Lower leg skin (tissue), 3 donors: ENCODE measurements at regions not wholly inside any gene's neighbourhood (a gene's known extent, or its start where the extent isn't known, plus 50 kb on each side); places are given as distances from the start of the nearest gene placed in this dataset.

Experiments used
- POLR2A ChIP-seq, 2 donors: fragments of 450-650 bp; IDR thresholded peaks; one replicate each; pipeline ENCODE4 v1.6.1; 2016 to 2017; ENCODE audit warnings: antibody characterized with exemption in 2 of 2, mild to moderate bottlenecking in 1 of 2, moderate library complexity in 1 of 2
- TF ChIP-seq, protein P1 (sequence below), 3 donors: fragments of 450-650 bp; IDR thresholded peaks; one replicate each; pipeline ENCODE4 v1.5.1; 2016; ENCODE audit warnings: antibody characterized with exemption in 3 of 3, mild to moderate bottlenecking in 3 of 3, moderate library complexity in 2 of 3

DNA sequence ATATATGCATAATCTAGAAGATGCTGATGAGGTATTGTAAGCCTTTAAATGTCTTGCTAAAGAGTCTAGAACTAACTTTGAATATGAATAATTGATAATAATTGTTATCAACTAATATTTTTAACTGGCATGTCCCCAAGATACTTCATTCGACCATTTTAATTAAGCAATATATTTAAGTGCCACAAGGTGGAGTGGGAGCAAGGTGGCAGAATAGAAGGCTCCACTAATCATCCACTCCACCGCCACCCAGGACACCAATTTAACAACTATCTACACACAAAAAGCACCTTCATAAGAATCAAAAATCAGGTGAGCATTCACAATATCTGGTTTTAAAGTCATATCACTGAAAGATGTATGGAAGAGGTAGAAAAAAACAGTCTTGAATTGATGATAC, 409.6 kb downstream of the SEC23A start:
- TF ChIP-seq, protein P1, sequence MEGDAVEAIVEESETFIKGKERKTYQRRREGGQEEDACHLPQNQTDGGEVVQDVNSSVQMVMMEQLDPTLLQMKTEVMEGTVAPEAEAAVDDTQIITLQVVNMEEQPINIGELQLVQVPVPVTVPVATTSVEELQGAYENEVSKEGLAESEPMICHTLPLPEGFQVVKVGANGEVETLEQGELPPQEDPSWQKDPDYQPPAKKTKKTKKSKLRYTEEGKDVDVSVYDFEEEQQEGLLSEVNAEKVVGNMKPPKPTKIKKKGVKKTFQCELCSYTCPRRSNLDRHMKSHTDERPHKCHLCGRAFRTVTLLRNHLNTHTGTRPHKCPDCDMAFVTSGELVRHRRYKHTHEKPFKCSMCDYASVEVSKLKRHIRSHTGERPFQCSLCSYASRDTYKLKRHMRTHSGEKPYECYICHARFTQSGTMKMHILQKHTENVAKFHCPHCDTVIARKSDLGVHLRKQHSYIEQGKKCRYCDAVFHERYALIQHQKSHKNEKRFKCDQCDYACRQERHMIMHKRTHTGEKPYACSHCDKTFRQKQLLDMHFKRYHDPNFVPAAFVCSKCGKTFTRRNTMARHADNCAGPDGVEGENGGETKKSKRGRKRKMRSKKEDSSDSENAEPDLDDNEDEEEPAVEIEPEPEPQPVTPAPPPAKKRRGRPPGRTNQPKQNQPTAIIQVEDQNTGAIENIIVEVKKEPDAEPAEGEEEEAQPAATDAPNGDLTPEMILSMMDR (IDR thresholded peaks at IDR 0.05) = no peak
- TF ChIP-seq POLR2A (IDR thresholded peaks at IDR 0.05) = no peak
